ENCODE measurements at regions not wholly inside any gene's neighbourhood (a gene's known extent, or its start where the extent isn't known, plus 50 kb on each side); places are given as distances from the start of the nearest gene placed in this dataset.

DNA sequence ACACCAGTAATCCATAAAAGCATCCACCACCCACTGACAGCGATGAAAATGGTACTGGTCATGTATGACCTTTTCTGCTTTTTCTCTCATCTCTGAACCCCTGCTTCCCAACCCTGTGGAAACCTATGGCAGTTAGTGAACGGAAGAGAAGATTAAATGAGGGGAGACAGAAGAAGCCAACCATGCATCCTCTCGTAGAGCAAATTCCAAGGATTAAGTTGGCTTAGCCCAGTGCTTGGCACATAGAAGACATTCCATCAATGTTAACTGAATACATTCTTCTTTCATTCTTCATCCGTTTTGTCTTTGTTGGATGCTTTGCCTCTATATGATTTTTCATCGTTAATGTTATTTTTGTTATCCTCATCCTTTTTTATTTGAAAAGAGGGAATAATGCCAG lies 339.7 kb upstream of the FLRT2 start:
- DNase-seq (ENCODE audit: low read depth in 2 of 3, low spot score in 2 of 3): no peak

DNA sequence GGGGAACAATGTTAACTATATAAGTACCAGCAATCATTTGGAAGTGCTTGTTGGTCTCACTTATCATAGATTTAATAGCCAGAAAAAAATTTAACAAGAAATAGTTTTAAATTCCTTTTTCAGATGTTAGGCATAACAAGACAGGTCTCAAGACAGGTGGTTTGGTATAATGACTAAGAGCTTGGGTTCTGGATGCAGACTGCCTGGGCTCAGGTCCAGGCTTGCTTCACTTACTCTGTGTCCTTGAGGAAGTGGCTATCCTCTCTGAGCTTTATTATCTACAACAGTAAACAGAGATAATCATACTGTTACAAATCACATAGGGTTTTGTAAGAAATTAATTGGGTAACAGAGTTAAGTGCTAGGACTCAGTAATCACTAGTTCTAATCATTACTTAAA lies 338.0 kb upstream of the FLRT2 start:
- no peak for DNase-seq (ENCODE audit: low read depth in 2 of 3, low spot score in 2 of 3)

DNA sequence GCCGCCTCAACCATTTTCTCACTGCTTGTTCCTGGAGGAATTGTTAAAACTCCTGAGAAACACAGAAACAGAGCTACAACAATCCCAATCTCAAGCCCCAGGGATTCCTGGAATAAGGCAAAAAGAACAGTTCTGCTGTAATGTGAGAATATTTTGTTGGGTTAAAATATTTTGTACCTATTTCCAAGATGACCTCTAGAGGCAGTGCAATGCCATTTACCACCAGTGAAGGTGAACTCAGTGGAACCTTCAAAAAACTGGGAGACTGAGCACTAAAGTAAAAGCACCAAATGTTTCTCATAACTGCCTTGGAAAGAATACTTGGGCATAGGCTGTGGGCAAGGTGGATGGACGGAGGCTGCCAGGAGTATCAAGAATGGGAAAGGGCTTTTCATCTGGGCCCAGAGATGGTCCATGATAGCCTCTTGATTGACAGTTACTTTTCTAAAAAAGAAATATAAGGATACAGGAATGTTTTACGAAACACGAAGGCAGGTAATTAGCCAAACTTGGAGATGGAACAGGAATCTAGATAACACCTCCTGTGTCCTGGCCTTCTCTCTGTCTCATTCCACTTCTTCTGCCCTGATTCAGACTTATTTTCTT lies 334.0 kb upstream of the FLRT2 start:
- no peak for DNase-seq (ENCODE audit: low read depth in 2 of 3, low spot score in 2 of 3)

GRCh38 chr14:85198001-85198400 lies 331.9 kb upstream of the FLRT2 start:
- DNase-seq (ENCODE audit: low read depth in 2 of 3, low spot score in 2 of 3): no peak

GRCh38 chr14:85205875-85206274 lies 324.1 kb upstream of the FLRT2 start:
- DNase-seq (ENCODE audit: low read depth in 2 of 3, low spot score in 2 of 3): no peak

DNA sequence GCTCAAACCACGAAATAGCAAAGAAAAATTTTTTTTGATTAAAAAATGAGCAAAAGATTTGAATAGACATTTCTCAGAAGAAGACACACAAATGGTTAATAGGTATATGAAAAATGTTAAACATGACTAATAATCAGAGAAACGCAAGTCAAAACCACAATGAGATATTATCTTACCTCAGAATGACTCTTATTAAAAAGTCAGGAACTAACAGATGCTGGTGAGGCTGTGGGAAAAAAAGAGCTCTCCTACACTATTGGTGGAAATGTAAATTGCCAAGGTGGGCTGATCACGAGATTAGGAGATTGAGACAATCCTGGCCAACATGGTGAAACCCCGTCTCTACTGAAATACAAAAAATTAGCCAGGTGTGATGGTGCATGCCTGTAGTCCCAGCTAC lies 315.5 kb upstream of the FLRT2 start:
- DNase-seq (ENCODE audit: low read depth in 2 of 3, low spot score in 2 of 3): no peak

- DNase-seq (ENCODE audit: low read depth in 2 of 3, low spot score in 2 of 3): no peak
Measured at GRCh38 chr14:85217412-85217811, 312.5 kb upstream of the FLRT2 start.

DNA sequence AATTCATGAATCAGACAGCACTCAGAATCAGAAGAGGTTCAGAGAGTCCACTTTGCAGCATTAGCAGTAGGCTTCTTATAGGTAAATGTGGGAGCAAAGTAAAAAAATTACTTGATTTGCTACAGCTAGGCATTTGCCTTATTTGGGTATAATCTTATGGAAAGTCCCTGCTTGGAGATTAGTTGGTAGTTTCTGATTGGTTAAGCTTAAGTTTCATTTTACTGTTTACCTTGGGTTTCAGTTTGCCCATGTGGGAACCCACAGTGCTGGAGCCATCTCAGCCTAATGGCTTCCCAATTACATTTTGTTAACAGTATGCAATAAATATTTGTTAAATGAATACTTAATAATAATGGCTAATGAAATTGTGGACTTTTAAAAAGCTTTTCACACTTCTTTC lies 311.0 kb upstream of the FLRT2 start:
- DNase-seq (ENCODE audit: low read depth in 2 of 3, low spot score in 2 of 3): no peak

DNA sequence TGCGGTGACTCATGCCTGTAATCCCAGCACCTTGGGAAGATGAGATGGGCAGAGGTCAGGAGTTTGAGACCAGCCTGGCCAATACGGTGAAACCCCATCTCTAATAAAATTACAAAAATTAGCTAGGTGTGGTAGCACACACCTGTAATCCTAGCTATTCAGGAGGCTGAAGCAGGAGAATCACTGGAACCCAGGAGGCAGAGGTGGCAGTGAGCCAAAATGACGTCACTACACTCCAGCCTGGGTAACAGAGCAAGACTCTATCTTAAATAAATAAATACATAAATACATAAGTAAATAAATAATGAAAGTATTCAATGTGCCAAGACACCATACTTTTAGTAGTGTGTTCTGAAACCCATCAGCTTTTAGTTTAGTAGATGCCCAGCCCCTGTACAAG lies 308.1 kb upstream of the FLRT2 start:
- no peak for DNase-seq (ENCODE audit: low read depth in 2 of 3, low spot score in 2 of 3)

GRCh38 chr14:85222341-85222740 lies 307.6 kb upstream of the FLRT2 start:
- no peak for DNase-seq (ENCODE audit: low read depth in 2 of 3, low spot score in 2 of 3)

DNA sequence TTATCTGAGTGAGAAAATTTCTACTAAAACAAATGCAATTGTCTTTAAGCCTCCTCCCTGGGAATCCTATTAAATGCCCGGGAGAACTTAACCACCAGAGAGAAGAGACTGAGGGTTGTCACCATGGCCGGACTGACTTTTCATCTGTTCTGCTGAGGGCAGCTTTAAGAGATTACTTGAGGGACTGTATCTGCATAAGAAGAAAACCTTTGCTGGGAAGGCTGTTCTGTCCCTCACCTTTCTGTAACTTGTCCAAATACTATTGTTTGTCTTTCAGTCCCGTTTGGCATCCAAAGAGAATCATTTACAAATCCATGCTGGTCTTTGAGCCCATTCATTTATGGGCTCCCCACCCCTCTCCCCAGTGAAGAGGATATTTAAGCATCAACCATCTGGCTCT lies 306.3 kb upstream of the FLRT2 start:
- DNase-seq (ENCODE audit: low read depth in 2 of 3, low spot score in 2 of 3): no peak

DNA sequence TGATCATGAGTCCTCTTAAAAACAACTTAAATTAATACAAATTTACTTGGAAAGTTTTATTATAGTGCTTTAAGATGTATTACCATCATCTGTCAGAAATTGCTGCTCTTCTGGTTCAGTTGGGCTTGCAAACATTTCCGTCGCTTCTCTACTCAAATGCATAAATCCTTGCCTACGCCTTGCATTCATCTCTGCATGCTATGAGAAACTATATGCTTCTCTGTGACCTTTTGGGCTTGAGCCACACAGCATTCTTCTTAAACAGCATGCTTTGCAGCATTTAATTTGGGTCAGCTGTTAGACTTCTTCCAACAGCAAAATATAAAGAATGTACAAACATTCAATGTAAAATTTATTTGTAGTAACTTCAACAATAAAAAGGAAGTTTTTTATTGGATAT lies 305.7 kb upstream of the FLRT2 start:
- no peak for DNase-seq (ENCODE audit: low read depth in 2 of 3, low spot score in 2 of 3)

DNA sequence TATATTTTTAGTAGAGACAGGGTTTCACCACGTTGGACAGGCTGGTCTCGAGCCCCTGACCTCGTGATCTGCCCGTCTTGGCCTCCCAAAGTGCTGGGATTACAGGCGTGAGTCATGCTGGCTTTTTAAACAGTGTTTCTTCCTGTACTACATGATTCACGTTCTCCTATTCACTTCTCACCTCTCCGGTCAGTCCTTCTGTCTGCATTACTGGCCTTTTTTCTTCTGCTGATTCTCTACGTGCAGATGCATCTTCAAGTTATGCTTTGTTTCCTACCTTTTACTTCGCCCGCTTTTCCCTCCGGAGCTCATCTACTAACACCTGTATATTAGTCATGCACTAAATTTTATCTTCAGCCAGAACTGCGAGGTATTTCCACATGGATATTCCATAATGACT lies 296.2 kb upstream of the FLRT2 start:
- DNase-seq (ENCODE audit: low read depth in 2 of 3, low spot score in 2 of 3): no peak

DNA sequence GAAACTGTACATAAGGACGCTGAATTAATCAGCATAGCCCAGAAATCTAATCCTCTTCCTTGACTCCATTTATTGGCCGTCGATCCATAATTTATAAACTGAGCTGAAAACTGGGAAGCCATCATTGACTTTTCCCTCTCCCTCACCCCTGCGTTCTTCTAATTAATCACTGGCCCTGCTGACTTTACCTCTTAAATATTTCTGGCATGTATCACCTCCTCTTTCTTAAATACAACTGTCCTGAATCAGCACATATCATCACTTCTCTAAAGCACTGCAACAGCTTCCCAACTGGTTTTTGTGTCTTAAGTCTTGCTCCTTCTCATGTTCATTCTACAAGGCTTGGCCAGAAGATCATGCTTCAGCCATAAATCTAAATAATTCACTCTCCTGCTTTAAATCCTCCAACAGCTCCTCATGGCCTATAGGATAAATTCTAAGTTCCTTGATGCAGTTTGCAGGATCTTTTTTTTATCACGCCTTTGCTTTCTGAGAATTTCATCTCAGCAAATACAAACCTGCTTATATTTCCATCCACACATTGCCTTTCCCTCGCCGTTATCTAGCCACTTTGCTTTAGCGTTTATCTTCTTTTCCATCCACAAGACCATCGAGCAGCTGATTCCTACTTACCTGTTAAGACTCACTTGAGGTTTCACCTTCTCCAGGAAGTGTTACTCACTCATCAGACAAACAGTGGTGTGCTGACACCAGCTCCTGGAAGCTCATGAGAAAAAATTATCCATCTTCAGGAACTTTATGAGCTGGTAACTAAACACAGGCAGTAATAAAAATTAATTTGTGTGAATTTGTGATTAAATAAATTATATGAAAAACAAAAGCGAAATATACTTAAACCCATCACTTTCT lies 295.6 kb upstream of the FLRT2 start:
- no peak for DNase-seq (ENCODE audit: low read depth in 2 of 3, low spot score in 2 of 3)

DNA sequence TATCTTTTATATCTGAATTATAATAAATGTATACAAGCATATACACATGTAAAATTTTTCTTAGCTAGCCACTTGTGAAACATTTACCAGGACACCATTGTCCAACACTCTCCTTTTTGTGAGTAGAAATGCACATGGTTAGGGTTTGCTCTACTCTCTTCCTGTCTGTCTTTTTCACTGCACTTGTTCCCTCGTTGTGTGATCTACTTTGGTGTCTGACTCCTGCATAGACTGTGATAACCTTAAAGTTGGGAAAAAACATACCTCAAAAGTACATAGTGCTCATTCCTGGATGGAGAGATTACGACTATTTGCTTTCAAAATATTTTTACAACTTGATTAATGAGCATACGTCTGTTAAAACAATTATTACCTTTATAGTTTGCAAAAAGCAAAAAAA lies 294.1 kb upstream of the FLRT2 start:
- DNase-seq (ENCODE audit: low read depth in 2 of 3, low spot score in 2 of 3): no peak

GRCh38 chr14:85236296-85236695 lies 293.6 kb upstream of the FLRT2 start:
- DNase-seq (ENCODE audit: low read depth in 2 of 3, low spot score in 2 of 3): no peak

DNA sequence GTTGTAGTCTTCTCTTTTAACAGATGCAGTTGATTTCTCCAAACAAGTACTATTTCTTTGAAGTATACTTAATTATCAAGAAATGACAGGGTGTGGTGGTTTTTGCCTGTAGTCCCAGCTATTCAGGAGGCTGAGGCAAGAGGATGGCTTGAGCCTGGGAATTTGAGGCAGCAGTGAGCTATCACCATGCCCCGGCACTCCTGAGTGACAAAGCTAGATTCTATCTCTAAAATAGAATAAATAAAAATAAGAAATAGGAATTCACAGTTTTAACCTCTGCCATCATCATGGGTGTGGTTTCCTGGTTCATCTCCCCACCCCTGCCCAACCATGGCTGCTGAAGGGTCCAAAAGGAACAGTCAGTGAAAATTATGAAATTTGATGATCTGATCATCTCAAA lies 290.2 kb upstream of the FLRT2 start:
- no peak for DNase-seq (ENCODE audit: low read depth in 2 of 3, low spot score in 2 of 3)

GRCh38 chr14:85241022-85241855 lies 288.7 kb upstream of the FLRT2 start:
- DNase-seq (ENCODE audit: low read depth in 2 of 3, low spot score in 2 of 3): no peak

DNA sequence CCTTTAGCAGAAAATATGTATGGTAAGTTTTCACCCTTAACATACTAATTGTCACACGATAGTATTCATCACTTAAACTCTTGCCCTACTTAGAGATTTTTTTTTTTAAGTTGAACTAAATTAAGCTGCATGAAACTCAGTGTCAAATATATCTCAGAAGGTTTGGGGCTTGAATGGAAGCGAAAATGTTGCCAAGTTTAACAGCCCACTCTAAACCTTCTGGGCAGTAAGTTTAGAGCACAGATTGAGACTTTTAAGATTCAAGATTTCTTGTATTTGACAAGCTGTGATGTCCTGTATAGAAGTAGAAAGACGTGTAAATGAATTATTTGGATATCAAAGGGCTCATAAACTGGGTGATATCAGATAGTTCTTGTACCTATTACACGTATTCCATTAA lies 287.3 kb upstream of the FLRT2 start:
- DNase-seq (ENCODE audit: low read depth in 2 of 3, low spot score in 2 of 3): no peak

DNA sequence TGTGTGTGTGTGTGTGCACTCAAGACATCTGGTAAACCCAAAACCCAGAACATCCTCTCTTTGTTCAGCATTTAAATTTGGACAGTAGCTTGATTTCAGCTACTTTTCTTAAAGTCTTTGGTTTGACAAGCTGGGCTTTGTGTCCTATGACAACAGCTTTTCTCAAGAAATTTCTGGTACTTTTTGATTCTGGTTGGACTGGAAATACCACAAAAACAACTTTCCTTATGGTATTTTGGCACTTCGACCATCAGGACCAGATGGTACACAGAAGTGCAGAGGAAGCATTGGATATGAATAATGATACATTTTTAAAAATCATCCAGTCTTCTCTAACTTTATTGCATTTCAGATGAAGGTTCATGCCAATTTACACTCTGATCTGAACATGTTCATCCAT lies 286.6 kb upstream of the FLRT2 start:
- DNase-seq (ENCODE audit: low read depth in 2 of 3, low spot score in 2 of 3): no peak

GRCh38 chr14:85247071-85247470 lies 282.9 kb upstream of the FLRT2 start:
- DNase-seq (ENCODE audit: low read depth in 2 of 3, low spot score in 2 of 3): no peak

Measured in activated CD8-positive, alpha-beta memory T cell treated with anti-CD3 and anti-CD28 coated beads for 48 hours (primary cell).